SK-N-SH (cell line): ENCODE measurements at regions not wholly inside any gene's neighbourhood (a gene's known extent, or its start where the extent isn't known, plus 50 kb on each side); places are given as distances from the start of the nearest gene placed in this dataset.

ENCODE experiments used
- CTCF ChIA-PET: fragments of 300-600, 350-600 bp; formaldehyde crosslinking; extraction: SDS; loops from one replicate; lab custom pipeline; 2021; lab: Yijun Ruan, JAX
- POLR2A ChIA-PET: fragments of 350-600 bp; sonication (Branson Sonifier 250); formaldehyde crosslinking; extraction: SDS; loops from one replicate; lab custom pipeline; 2020; ENCODE audit warnings: antibody characterized with exemption, inconsistent platforms; lab: Yijun Ruan, JAX
- DNase-seq: peaks from one replicate; pipeline ENCODE4 v3.0.0; 2012
- H2AFZ ChIP-seq: fragments of 200-600 bp; sonication (generic); 2 replicates; pipeline ENCODE4 v1.8.1; 2016; ENCODE audit warnings: antibody characterized with exemption, mild to moderate bottlenecking, low read depth
- H3F3A ChIP-seq: fragments of 200-600 bp; sonication (generic); replicated peaks from 2 replicates; pipeline ENCODE3; 2016; ENCODE audit warnings: antibody characterized with exemption, mild to moderate bottlenecking; ENCODE audit not compliant: insufficient read depth
- H3K27ac ChIP-seq, 2 experiments: fragments of 200-500 bp in 1 of 2; fragments of 200-600 bp in 1 of 2; sonication (Bioruptor generic) in 1 of 2; sonication (generic), shearing (Covaris generic) in 1 of 2; 2 replicates each; pipeline versions ENCODE4 v1.5.1 to v1.6.1; 2014 to 2016; ENCODE audit warnings: low read depth in 2 of 2, inconsistent platforms in 1 of 2, low read length in 1 of 2, mild to moderate bottlenecking in 1 of 2, mixed read lengths in 1 of 2
- H3K27me3 ChIP-seq: fragments of 200-600 bp; sonication (generic), shearing (Covaris generic); 2 replicates; pipeline ENCODE4 v1.6.1; 2016; ENCODE audit warnings: mixed run types; ENCODE audit not compliant: insufficient read depth
- H3K36me3 ChIP-seq, 2 experiments: fragments of 200-500 bp in 1 of 2; fragments of 200-600 bp in 1 of 2; sonication (Bioruptor generic) in 1 of 2; sonication (generic) in 1 of 2; replicated peaks in 1 of 2; 2 replicates each; pipeline versions ENCODE3 to v1.5.1; 2014 to 2016; ENCODE audit warnings: low read length in 1 of 2, mild to moderate bottlenecking in 1 of 2; ENCODE audit not compliant: insufficient read depth in 2 of 2, control insufficient read depth in 1 of 2
- H3K4me1 ChIP-seq, 2 experiments: fragments of 200-500 bp in 1 of 2; fragments of 200-600 bp in 1 of 2; sonication (Bioruptor generic) in 1 of 2; sonication (generic), shearing (Covaris generic) in 1 of 2; 2 replicates each; pipeline versions ENCODE4 v1.5.1 to v1.6.1; 2014 to 2016; ENCODE audit warnings: low read depth in 1 of 2, low read length in 1 of 2, mixed run types in 1 of 2; ENCODE audit not compliant: insufficient read depth in 2 of 2, control insufficient read depth in 1 of 2
- H3K4me2 ChIP-seq: fragments of 200-600 bp; sonication (generic), shearing (Covaris generic); 2 replicates; pipeline ENCODE4 v1.6.1; 2017; ENCODE audit warnings: mixed run types
- H3K4me3 ChIP-seq, 2 experiments: fragments of 200-500 bp in 1 of 2; fragments of 200-600 bp in 1 of 2; sonication (Bioruptor generic) in 1 of 2; sonication (generic), shearing (Covaris generic) in 1 of 2; 2 replicates each; pipeline versions ENCODE4 v1.5.1 to v1.8.1; 2014 to 2016; ENCODE audit warnings: low read depth in 2 of 2, inconsistent platforms in 1 of 2, low read length in 1 of 2, mild to moderate bottlenecking in 1 of 2, mixed read lengths in 1 of 2, moderate library complexity in 1 of 2
- H3K79me2 ChIP-seq: fragments of 200-600 bp; sonication (generic); 2 replicates; pipeline ENCODE4 v1.8.1; 2017; ENCODE audit warnings: mild to moderate bottlenecking; ENCODE audit not compliant: insufficient read depth
- H3K9ac ChIP-seq: fragments of 200-600 bp; sonication (generic); 2 replicates; pipeline ENCODE4 v1.6.1; 2017; ENCODE audit warnings: mixed run types
- H3K9me2 ChIP-seq: fragments of 200-600 bp; sonication (generic); 2 replicates; pipeline ENCODE4 v1.6.1; 2017; ENCODE audit warnings: mixed run types
- H3K9me3 ChIP-seq: fragments of 200-600 bp; sonication (generic); 2 replicates; pipeline ENCODE4 v1.6.1; 2017; ENCODE audit warnings: mixed run types, mild to moderate bottlenecking, moderate library complexity
- H4K20me1 ChIP-seq: fragments of 200-600 bp; sonication (generic); 2 replicates; pipeline ENCODE4 v1.6.1; 2017; ENCODE audit warnings: mild to moderate bottlenecking, mixed run types; ENCODE audit not compliant: insufficient read depth
- ELF1 ChIP-seq: IDR thresholded peaks from 2 replicates; pipeline ENCODE4 v1.4.0; 2012
- EP300 ChIP-seq, 2 experiments: IDR thresholded peaks; 2 replicates each; pipeline versions ENCODE4 v1.4.0 to v1.6.1; 2012; ENCODE audit warnings: borderline replicate concordance in 1 of 2, low read depth in 1 of 2, low read length in 1 of 2
- GABPA ChIP-seq: IDR thresholded peaks from 2 replicates; pipeline ENCODE4 v1.4.0; 2012; ENCODE audit warnings: low read depth, mild to moderate bottlenecking
- JUND ChIP-seq: IDR thresholded peaks from 2 replicates; pipeline ENCODE4 v1.4.0; 2012
- MXI1 ChIP-seq: IDR thresholded peaks from 2 replicates; pipeline ENCODE4 v1.6.1; 2012; ENCODE audit warnings: mild to moderate bottlenecking, low read depth, low read length, improper control_type of control experiment
- NFIC ChIP-seq: IDR thresholded peaks from 2 replicates; pipeline ENCODE4 v1.4.0; 2012; ENCODE audit warnings: borderline replicate concordance
- NRF1 ChIP-seq: IDR thresholded peaks from 2 replicates; pipeline ENCODE4 v1.6.1; 2012; ENCODE audit warnings: low read depth, mild to moderate bottlenecking, low read length
- RAD21 ChIP-seq: IDR thresholded peaks from 2 replicates; pipeline ENCODE4 v1.6.1; 2012; ENCODE audit warnings: mild to moderate bottlenecking, low read length
- RCOR1 ChIP-seq: fragments of 150-350 bp; IDR thresholded peaks from 2 replicates; pipeline ENCODE4 v1.6.1; 2017; ENCODE audit warnings: antibody characterized with exemption, low read length
- RXRA ChIP-seq: IDR thresholded peaks from 2 replicates; pipeline ENCODE4 v1.4.0; 2012; ENCODE audit warnings: low read depth, mild to moderate bottlenecking, borderline replicate concordance
- SMC3 ChIP-seq: IDR thresholded peaks from 2 replicates; pipeline ENCODE4 v1.6.1; 2012; ENCODE audit warnings: low read depth, low read length, improper control_type of control experiment
- TEAD4 ChIP-seq: IDR thresholded peaks from 2 replicates; pipeline ENCODE4 v1.4.0; 2012; ENCODE audit warnings: mild to moderate bottlenecking, borderline replicate concordance; ENCODE audit not compliant: insufficient read depth
- YY1 ChIP-seq: IDR thresholded peaks from 2 replicates; pipeline ENCODE4 v1.4.0; 2012; ENCODE audit warnings: low read depth, mild to moderate bottlenecking
- WGBS: methylation state at CpG from one replicate; pipeline ENCODE4 v1.1.6; 2017; ENCODE audit warnings: low lambda C conversion rate; 5-methylcytosine and 5-hydroxymethylcytosine counted together
- TF ChIP-seq, protein P1 (sequence below): IDR thresholded peaks from 2 replicates; pipeline ENCODE4 v1.4.0; 2012; ENCODE audit warnings: low read depth, borderline replicate concordance
- TF ChIP-seq, protein P2 (sequence below): IDR thresholded peaks from 2 replicates; pipeline ENCODE4 v1.4.0; 2012; ENCODE audit warnings: low read depth
- TF ChIP-seq, protein P3 (sequence below): fragments of 200-600 bp; sonication (generic); IDR thresholded peaks from 2 replicates; pipeline ENCODE4 v1.6.1; 2017; ENCODE audit warnings: antibody characterized with exemption, mild to moderate bottlenecking, moderate library complexity
- TF ChIP-seq, protein P4 (sequence below): IDR thresholded peaks from 2 replicates; pipeline ENCODE4; 2012
- TF ChIP-seq, protein P5 (sequence below): fragments of 150-350 bp; IDR thresholded peaks from 2 replicates; pipeline ENCODE4 v1.6.1; 2016; ENCODE audit warnings: mild to moderate bottlenecking, low read depth, low read length

DNA sequence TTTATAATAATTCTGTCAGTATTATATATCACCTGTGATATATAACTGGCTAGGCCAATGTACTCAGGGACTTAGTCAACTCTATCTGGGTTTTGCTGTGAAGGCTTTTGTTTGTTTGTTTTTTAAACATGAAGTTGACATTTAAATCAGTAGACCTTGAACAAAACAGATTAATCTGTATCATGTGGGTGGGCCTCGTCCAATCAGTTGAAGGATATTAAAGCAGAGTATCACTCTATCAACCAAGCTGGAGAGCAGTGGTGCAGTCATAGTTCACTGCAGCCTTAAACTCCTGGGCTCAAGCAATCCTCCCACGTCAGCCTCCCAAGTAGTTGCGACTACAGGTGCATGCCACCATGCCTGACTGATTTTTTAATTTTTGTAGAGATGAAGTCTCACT lies 870.2 kb downstream of the TYW1 start:
- Histone ChIP-seq H3F3A (no peaks in the 10 kb centered on the region), H3K27ac (no peak overlapping the region), H3K36me3 (no peaks in the 10 kb centered on the region), H4K20me1 (no peaks in the 10 kb centered on the region), H3K9me3 (0 out of 2 replicates have a peak, but pooled peaks cover 5% of the 10 kb centered on the region), H3K4me1 (no peaks in the 10 kb centered on the region), H3K9me2 (no peaks in the 10 kb centered on the region), H3K4me2 (no peak overlapping the region), H3K4me3 (no peak overlapping the region), H3K9ac (no peak overlapping the region), H3K79me2 (no peaks in the 10 kb centered on the region), H3K27me3 (no peaks in the 10 kb centered on the region), H2AFZ (no peak overlapping the region)
- CTCF ChIA-PET = no interaction called here
- 26% methylated on average over 3 of the region's 3 CpGs for WGBS
- TF ChIP-seq NFIC = no peak
- no peak for TF ChIP-seq EP300 (IDR thresholded peaks at IDR 0.05; ENCODE audit: borderline replicate concordance in 1 of 2, low read depth in 1 of 2, low read length in 1 of 2)
- TF ChIP-seq RXRA = no peak
- TF ChIP-seq, protein P1, sequence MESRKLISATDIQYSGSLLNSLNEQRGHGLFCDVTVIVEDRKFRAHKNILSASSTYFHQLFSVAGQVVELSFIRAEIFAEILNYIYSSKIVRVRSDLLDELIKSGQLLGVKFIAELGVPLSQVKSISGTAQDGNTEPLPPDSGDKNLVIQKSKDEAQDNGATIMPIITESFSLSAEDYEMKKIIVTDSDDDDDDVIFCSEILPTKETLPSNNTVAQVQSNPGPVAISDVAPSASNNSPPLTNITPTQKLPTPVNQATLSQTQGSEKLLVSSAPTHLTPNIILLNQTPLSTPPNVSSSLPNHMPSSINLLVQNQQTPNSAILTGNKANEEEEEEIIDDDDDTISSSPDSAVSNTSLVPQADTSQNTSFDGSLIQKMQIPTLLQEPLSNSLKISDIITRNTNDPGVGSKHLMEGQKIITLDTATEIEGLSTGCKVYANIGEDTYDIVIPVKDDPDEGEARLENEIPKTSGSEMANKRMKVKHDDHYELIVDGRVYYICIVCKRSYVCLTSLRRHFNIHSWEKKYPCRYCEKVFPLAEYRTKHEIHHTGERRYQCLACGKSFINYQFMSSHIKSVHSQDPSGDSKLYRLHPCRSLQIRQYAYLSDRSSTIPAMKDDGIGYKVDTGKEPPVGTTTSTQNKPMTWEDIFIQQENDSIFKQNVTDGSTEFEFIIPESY = no peak
- no peak for TF ChIP-seq ELF1
- TF ChIP-seq SMC3 = no peak
- no peak for TF ChIP-seq TEAD4
- TF ChIP-seq RAD21 = no peak
- TF ChIP-seq JUND = no peak
- TF ChIP-seq, protein P2, sequence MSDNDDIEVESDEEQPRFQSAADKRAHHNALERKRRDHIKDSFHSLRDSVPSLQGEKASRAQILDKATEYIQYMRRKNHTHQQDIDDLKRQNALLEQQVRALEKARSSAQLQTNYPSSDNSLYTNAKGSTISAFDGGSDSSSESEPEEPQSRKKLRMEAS = no peak
- TF ChIP-seq, protein P3, sequence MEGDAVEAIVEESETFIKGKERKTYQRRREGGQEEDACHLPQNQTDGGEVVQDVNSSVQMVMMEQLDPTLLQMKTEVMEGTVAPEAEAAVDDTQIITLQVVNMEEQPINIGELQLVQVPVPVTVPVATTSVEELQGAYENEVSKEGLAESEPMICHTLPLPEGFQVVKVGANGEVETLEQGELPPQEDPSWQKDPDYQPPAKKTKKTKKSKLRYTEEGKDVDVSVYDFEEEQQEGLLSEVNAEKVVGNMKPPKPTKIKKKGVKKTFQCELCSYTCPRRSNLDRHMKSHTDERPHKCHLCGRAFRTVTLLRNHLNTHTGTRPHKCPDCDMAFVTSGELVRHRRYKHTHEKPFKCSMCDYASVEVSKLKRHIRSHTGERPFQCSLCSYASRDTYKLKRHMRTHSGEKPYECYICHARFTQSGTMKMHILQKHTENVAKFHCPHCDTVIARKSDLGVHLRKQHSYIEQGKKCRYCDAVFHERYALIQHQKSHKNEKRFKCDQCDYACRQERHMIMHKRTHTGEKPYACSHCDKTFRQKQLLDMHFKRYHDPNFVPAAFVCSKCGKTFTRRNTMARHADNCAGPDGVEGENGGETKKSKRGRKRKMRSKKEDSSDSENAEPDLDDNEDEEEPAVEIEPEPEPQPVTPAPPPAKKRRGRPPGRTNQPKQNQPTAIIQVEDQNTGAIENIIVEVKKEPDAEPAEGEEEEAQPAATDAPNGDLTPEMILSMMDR = no peak
- TF ChIP-seq GABPA = no peak
- TF ChIP-seq, protein P4, sequence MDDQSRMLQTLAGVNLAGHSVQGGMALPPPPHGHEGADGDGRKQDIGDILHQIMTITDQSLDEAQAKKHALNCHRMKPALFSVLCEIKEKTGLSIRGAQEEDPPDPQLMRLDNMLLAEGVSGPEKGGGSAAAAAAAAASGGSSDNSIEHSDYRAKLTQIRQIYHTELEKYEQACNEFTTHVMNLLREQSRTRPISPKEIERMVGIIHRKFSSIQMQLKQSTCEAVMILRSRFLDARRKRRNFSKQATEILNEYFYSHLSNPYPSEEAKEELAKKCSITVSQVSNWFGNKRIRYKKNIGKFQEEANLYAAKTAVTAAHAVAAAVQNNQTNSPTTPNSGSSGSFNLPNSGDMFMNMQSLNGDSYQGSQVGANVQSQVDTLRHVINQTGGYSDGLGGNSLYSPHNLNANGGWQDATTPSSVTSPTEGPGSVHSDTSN = no peak
- TF ChIP-seq, protein P5, sequence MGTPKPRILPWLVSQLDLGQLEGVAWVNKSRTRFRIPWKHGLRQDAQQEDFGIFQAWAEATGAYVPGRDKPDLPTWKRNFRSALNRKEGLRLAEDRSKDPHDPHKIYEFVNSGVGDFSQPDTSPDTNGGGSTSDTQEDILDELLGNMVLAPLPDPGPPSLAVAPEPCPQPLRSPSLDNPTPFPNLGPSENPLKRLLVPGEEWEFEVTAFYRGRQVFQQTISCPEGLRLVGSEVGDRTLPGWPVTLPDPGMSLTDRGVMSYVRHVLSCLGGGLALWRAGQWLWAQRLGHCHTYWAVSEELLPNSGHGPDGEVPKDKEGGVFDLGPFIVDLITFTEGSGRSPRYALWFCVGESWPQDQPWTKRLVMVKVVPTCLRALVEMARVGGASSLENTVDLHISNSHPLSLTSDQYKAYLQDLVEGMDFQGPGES = no peak
- no peak for TF ChIP-seq NRF1
- TF ChIP-seq YY1 = no peak
- no peak for TF ChIP-seq MXI1
- TF ChIP-seq RCOR1 = no peak
- POLR2A ChIA-PET = no interaction called here
- DNase-seq = no peak
